SU-DHL-6 (cell line): ENCODE measurements at regions not wholly inside any gene's neighbourhood (a gene's known extent, or its start where the extent isn't known, plus 50 kb on each side); places are given as distances from the start of the nearest gene placed in this dataset.

Experiments used
- CTCF ChIP-seq: fragments of 200-600 bp; sonication (generic); IDR thresholded peaks from one replicate; pipeline ENCODE4 v1.5.1; 2017; ENCODE audit warnings: antibody characterized with exemption, mild to moderate bottlenecking, low read length, moderate library complexity; ENCODE audit not compliant: insufficient read depth, poor library complexity, severe bottlenecking
- EZH2phosphoT487 ChIP-seq: fragments of 200-600 bp; sonication (generic), shearing (Covaris generic); conservative IDR thresholded peaks from 2 replicates; pipeline ENCODE4 v1.6.1; 2018; ENCODE audit warnings: mild to moderate bottlenecking, antibody characterized with exemption, low read length, moderate library complexity, mixed read lengths

- TF ChIP-seq CTCF (no peak), EZH2phosphoT487 (no peak)
Observed at GRCh38 chr12:67078957-67079356, 190.2 kb upstream of the CAND1 start.
